Thoracic aorta (tissue), 2 donors: ENCODE measurements at regions not wholly inside any gene's neighbourhood (a gene's known extent, or its start where the extent isn't known, plus 50 kb on each side); places are given as distances from the start of the nearest gene placed in this dataset.

ENCODE experiments used
- ATAC-seq: fragments of 150-250 bp; one replicate; pipeline ENCODE4 v1.8.0; 2017; ENCODE audit warnings: low read depth; ENCODE audit not compliant: insufficient number of reproducible peaks, low FRiP score
- DNase-seq: peaks from one replicate; pipeline ENCODE4 v3.0.0-alpha.2; 2020; ENCODE audit warnings: low spot score
- H3K27ac ChIP-seq, 2 donors: fragments of 200-600 bp; sonication (generic); 1 replicate in 1 of 2; 2 replicates in 1 of 2; pipeline ENCODE4 v1.5.1; 2016; ENCODE audit warnings: mild to moderate bottlenecking in 2 of 2, moderate library complexity in 2 of 2
- H3K27me3 ChIP-seq: fragments of 200-600 bp; sonication (generic); replicated peaks from 2 replicates; pipeline ENCODE4 v1.6.0; 2016; ENCODE audit warnings: mild to moderate bottlenecking; ENCODE audit not compliant: insufficient read depth
- H3K36me3 ChIP-seq: fragments of 200-600 bp; sonication (generic); one replicate; pipeline ENCODE4 v1.5.1; 2016
- H3K4me1 ChIP-seq, 2 donors: fragments of 200-600 bp; sonication (generic); 1 replicate in 1 of 2; 2 replicates in 1 of 2; pipeline versions ENCODE4 v1.5.1 to v1.6.0; 2016; ENCODE audit warnings: low read depth in 2 of 2, mild to moderate bottlenecking in 1 of 2; ENCODE audit not compliant: control insufficient read depth in 1 of 2
- H3K4me3 ChIP-seq: fragments of 200-600 bp; sonication (generic); 2 replicates; pipeline ENCODE4 v1.5.1; 2016; ENCODE audit warnings: mild to moderate bottlenecking
- H3K9me3 ChIP-seq: fragments of 200-600 bp; sonication (generic); 2 replicates; pipeline ENCODE4 v1.5.1; 2016
- CTCF ChIP-seq: fragments of 200-600 bp; sonication (generic); IDR thresholded peaks from one replicate; pipeline ENCODE4 v1.5.1; 2019; ENCODE audit warnings: antibody characterized with exemption

DNA sequence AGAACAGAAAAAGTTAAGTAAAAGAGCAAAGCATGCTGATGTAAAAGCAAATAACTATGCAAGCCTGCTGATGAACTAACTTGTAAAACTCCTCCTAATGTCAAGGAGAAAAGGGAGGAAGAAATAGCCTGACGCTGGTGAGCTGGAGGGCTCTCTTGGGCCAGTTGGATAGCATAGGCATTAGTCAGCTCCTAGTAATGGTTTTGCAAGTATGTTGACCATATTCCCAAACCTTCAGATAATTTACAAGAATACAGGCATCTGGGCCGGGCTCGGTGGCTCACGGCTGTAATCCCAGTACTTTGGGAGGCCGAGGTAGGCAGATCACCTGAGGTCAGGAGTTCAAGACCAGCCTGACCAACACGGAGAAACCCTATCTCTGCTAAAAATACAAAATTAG is 871.4 kb downstream of the C12orf50 start:
- no peaks in the 10 kb centered on the region for H3K9me3 ChIP-seq
- no peak overlapping the region for H3K27ac ChIP-seq
- H3K4me3 ChIP-seq = no peak overlapping the region
- H3K27me3 ChIP-seq = no peaks in the 10 kb centered on the region
- no peak for DNase-seq
- H3K4me1 ChIP-seq = peaks cover 0 to 6% of the 10 kb centered on the region in 2 donors
- no peak for TF ChIP-seq CTCF
- no peak for ATAC-seq
- no peaks in the 10 kb centered on the region for H3K36me3 ChIP-seq

- no peaks in the 10 kb centered on the region for H3K9me3 ChIP-seq
- no peak for TF ChIP-seq CTCF
- H3K27me3 ChIP-seq = no peaks in the 10 kb centered on the region
- DNase-seq = no peak
- H3K4me3 ChIP-seq = no peak overlapping the region
- no peaks in the 10 kb centered on the region for H3K36me3 ChIP-seq
- peaks cover 6 to 17% of the 10 kb centered on the region in 2 donors for H3K4me1 ChIP-seq
- H3K27ac ChIP-seq = no peak overlapping the region
- ATAC-seq = no peak
Observed at GRCh38 chr12:87155621-87156020, 873.6 kb downstream of the C12orf50 start.

DNA sequence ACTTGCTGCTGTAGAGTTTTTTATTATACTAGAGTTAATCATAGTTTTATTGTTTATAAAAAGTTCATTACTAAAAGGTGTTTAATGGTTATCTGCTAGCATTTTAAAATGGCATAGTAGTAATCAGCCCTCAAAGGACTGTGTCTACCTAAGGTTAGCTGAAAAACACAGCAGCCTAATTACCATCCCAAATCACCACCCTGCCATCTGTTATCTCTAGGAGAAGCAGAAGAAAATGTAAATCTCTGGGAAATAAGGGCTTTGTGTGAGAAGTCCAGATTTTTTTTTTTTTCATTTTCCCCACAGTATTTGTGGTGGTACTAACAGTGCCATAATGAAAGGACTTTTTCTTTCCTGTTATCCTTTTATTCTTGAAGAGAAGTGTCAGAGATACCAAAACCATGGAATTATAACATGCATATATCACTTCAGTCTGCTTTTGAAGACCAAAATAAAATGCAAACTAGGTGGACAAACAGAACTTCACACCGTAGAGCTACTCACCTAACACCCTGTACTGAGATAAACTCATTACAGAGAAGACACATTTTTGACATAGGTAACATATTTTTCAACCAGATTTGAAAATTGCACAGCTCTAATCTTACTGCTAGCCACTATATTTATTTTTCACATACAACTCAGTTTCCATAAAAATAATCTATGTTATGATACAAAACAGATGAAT is 876.2 kb downstream of the C12orf50 start:
- no peak for ATAC-seq
- peaks cover 6 to 17% of the 10 kb centered on the region in 2 donors for H3K4me1 ChIP-seq
- H3K9me3 ChIP-seq = no peaks in the 10 kb centered on the region
- no peak for DNase-seq
- H3K36me3 ChIP-seq = no peaks in the 10 kb centered on the region
- no peak overlapping the region for H3K27ac ChIP-seq
- no peak for TF ChIP-seq CTCF
- no peak overlapping the region for H3K4me3 ChIP-seq
- H3K27me3 ChIP-seq = no peaks in the 10 kb centered on the region

GRCh38 chr12:87152075-87152474 is 877.1 kb downstream of the C12orf50 start:
- TF ChIP-seq CTCF = no peak

GRCh38 chr12:87150969-87151662 is 878.1 kb downstream of the C12orf50 start:
- H3K9me3 ChIP-seq = no peaks in the 10 kb centered on the region
- no peaks in the 10 kb centered on the region for H3K27me3 ChIP-seq
- H3K4me1 ChIP-seq = peaks cover 6 to 17% of the 10 kb centered on the region in 2 donors
- no peak for TF ChIP-seq CTCF
- H3K4me3 ChIP-seq = no peak overlapping the region
- no peak overlapping the region for H3K27ac ChIP-seq
- no peaks in the 10 kb centered on the region for H3K36me3 ChIP-seq
- no peak for ATAC-seq
- no peak for DNase-seq

More at GRCh38 chr12:87152075-87152474, 877.1 kb downstream of the C12orf50 start:
- DNase-seq = no peak
- Histone ChIP-seq H3K36me3 (no peaks in the 10 kb centered on the region), H3K9me3 (no peaks in the 10 kb centered on the region), H3K27ac (no peak overlapping the region), H3K4me3 (no peak overlapping the region), H3K27me3 (no peaks in the 10 kb centered on the region), H3K4me1 (peaks cover 6 to 17% of the 10 kb centered on the region in 2 donors)
- no peak for ATAC-seq
